Nephron (organoid): ENCODE measurements at regions not wholly inside any gene's neighbourhood (a gene's known extent, or its start where the extent isn't known, plus 50 kb on each side); places are given as distances from the start of the nearest gene placed in this dataset.
A peak's percentile ranks its signal among the peaks of the same experiment; 100 is the strongest.

Experiments
- H3K27ac Mint-ChIP-seq, 3 experiments: 2 replicates each; pipeline ENCODE4 v1.8.0; 2020; ENCODE audit warnings: mixed read lengths in 3 of 3, mild to moderate bottlenecking in 2 of 3, moderate library complexity in 1 of 3
- H3K27me3 Mint-ChIP-seq: 2 replicates; pipeline ENCODE4 v1.8.0; 2021; ENCODE audit warnings: low read depth, mild to moderate bottlenecking, moderate library complexity, mixed read lengths
- H3K36me3 Mint-ChIP-seq: 2 replicates; pipeline ENCODE4 v1.8.0; 2020; ENCODE audit warnings: low read depth, mixed read lengths
- H3K4me1 Mint-ChIP-seq: 2 replicates; pipeline ENCODE4 v1.8.0; 2020; ENCODE audit warnings: mixed read lengths
- H3K4me3 Mint-ChIP-seq, 3 experiments: 2 replicates each; pipeline ENCODE4 v1.8.0; 2020; ENCODE audit warnings: mild to moderate bottlenecking in 3 of 3, mixed read lengths in 3 of 3, moderate library complexity in 2 of 3
- H3K9me3 Mint-ChIP-seq: 2 replicates; pipeline ENCODE4 v1.8.0; 2020; ENCODE audit warnings: mixed read lengths
- CTCF ChIP-seq, 3 experiments: fragments of 200-600 bp; sonication (generic); IDR thresholded peaks; one replicate each; pipeline ENCODE4 v1.5.0; 2021; ENCODE audit warnings: antibody characterized with exemption in 3 of 3; ENCODE audit not compliant: unreplicated experiment in 3 of 3

GRCh38 chr14:44353805-44354204 lies 153.3 kb downstream of the FSCB start:
- H3K4me1 Mint-ChIP-seq = no peaks in the 10 kb centered on the region
- no peak overlapping the region for H3K4me3 Mint-ChIP-seq
- H3K36me3 Mint-ChIP-seq = no peaks in the 10 kb centered on the region
- H3K27me3 Mint-ChIP-seq = no peaks in the 10 kb centered on the region
- no peak overlapping the region for H3K27ac Mint-ChIP-seq
- H3K9me3 Mint-ChIP-seq = peaks cover 6% of the 10 kb centered on the region
- no peak for TF ChIP-seq CTCF (IDR thresholded peaks at IDR 0.05; ENCODE audit: unreplicated experiment in 3 of 3)

- Mint-ChIP-seq H3K9me3 (peaks cover 11% of the 10 kb centered on the region), H3K36me3 (no peaks in the 10 kb centered on the region), H3K27me3 (no peaks in the 10 kb centered on the region), H3K4me1 (no peaks in the 10 kb centered on the region), H3K4me3 (no peak overlapping the region), H3K27ac (peak overlapping the region in 1 of 3 experiments; percentile 30)
- TF ChIP-seq CTCF (IDR thresholded peaks at IDR 0.05; ENCODE audit: unreplicated experiment in 3 of 3) = no peak
Observed at GRCh38 chr14:44352201-44352600, 154.9 kb downstream of the FSCB start.

- Mint-ChIP-seq H3K27ac (no peak overlapping the region), H3K9me3 (peaks cover 13% of the 10 kb centered on the region), H3K36me3 (no peaks in the 10 kb centered on the region), H3K4me3 (no peak overlapping the region), H3K4me1 (no peaks in the 10 kb centered on the region), H3K27me3 (no peaks in the 10 kb centered on the region)
- TF ChIP-seq CTCF (IDR thresholded peaks at IDR 0.05; ENCODE audit: unreplicated experiment in 3 of 3) = no peak
Observed at GRCh38 chr14:44347316-44347715, 159.8 kb downstream of the FSCB start.

GRCh38 chr14:44341116-44341515 lies 166.0 kb downstream of the FSCB start:
- TF ChIP-seq CTCF (IDR thresholded peaks at IDR 0.05; ENCODE audit: unreplicated experiment in 3 of 3) = no peak
- Mint-ChIP-seq H3K36me3 (no peaks in the 10 kb centered on the region), H3K4me1 (no peaks in the 10 kb centered on the region), H3K4me3 (no peak overlapping the region), H3K9me3 (peaks cover 2% of the 10 kb centered on the region), H3K27me3 (no peaks in the 10 kb centered on the region), H3K27ac (no peak overlapping the region)

- Mint-ChIP-seq H3K4me3 (no peak overlapping the region), H3K36me3 (no peaks in the 10 kb centered on the region), H3K27ac (no peak overlapping the region), H3K27me3 (no peaks in the 10 kb centered on the region), H3K9me3 (no peaks in the 10 kb centered on the region), H3K4me1 (no peaks in the 10 kb centered on the region)
- no peak for TF ChIP-seq CTCF (IDR thresholded peaks at IDR 0.05; ENCODE audit: unreplicated experiment in 3 of 3)
Observed at GRCh38 chr14:44339862-44340261, 167.2 kb downstream of the FSCB start.

GRCh38 chr14:44339231-44339630 lies 167.9 kb downstream of the FSCB start:
- no peak for TF ChIP-seq CTCF (IDR thresholded peaks at IDR 0.05; ENCODE audit: unreplicated experiment in 3 of 3)

More at GRCh38 chr14:44339231-44339630, 167.9 kb downstream of the FSCB start:
- Mint-ChIP-seq H3K4me3 (no peak overlapping the region), H3K36me3 (no peaks in the 10 kb centered on the region), H3K4me1 (no peaks in the 10 kb centered on the region), H3K9me3 (no peaks in the 10 kb centered on the region), H3K27me3 (no peaks in the 10 kb centered on the region), H3K27ac (no peak overlapping the region)
